H54 (cell line): ENCODE measurements at regions not wholly inside any gene's neighbourhood (a gene's known extent, or its start where the extent isn't known, plus 50 kb on each side); places are given as distances from the start of the nearest gene placed in this dataset.
A peak's percentile ranks its signal among the peaks of the same experiment; 100 is the strongest.

ENCODE experiments used
- DNase-seq: peaks from one replicate; pipeline ENCODE4 v3.0.0; 2011; ENCODE audit warnings: low spot score, mixed read lengths; ENCODE audit not compliant: insufficient read length
- FAIRE-seq: peaks from 3 replicates; lab custom pipeline; 2011; peaks lifted over from hg19 to GRCh38; lab: Jason Lieb, UNC
- POLR2A ChIP-seq: IDR thresholded peaks from 2 replicates; pipeline ENCODE4 v1.6.1; 2011; ENCODE audit warnings: low read depth, mild to moderate bottlenecking, low read length

- FAIRE-seq, result no peak
- no peak for DNase-seq
- TF ChIP-seq POLR2A, result no peak
These were observed 81.5 kb upstream of the TMCC3 start for GRCh38 chr12:94731733-94732360.

- DNase-seq (no peak), FAIRE-seq (no peak)
- TF ChIP-seq POLR2A, result no peak
These were observed 80.5 kb upstream of the TMCC3 start for GRCh38 chr12:94730847-94731246.

GRCh38 chr12:94726236-94726835 is 76.0 kb upstream of the TMCC3 start:
- TF ChIP-seq POLR2A, result no peak
- FAIRE-seq, result no peak
- DNase-seq, result no peak

GRCh38 chr12:94725375-94726168 is 75.2 kb upstream of the TMCC3 start:
- DNase-seq (no peak), FAIRE-seq (peak; percentile 27)
- no peak for TF ChIP-seq POLR2A

- DNase-seq (no peak), FAIRE-seq (no peak)
- TF ChIP-seq POLR2A, result no peak
These were observed 72.3 kb upstream of the TMCC3 start for GRCh38 chr12:94722664-94723063.

- no peak for FAIRE-seq
- no peak for DNase-seq
- no peak for TF ChIP-seq POLR2A
These were observed 70.8 kb upstream of the TMCC3 start for GRCh38 chr12:94721173-94721572.

GRCh38 chr12:94718114-94718513 is 67.8 kb upstream of the TMCC3 start:
- DNase-seq, result no peak
- TF ChIP-seq POLR2A, result no peak
- FAIRE-seq, result no peak

- no peak for TF ChIP-seq POLR2A
- DNase-seq (no peak), FAIRE-seq (no peak)
These were observed 67.3 kb upstream of the TMCC3 start for GRCh38 chr12:94717656-94718055.

- DNase-seq, result no peak
- FAIRE-seq, result no peak
- TF ChIP-seq POLR2A, result no peak
These were observed 66.8 kb upstream of the TMCC3 start for GRCh38 chr12:94717108-94717507.

- no peak for TF ChIP-seq POLR2A
- FAIRE-seq (no peak), DNase-seq (no peak)
These were observed 66.0 kb upstream of the TMCC3 start for GRCh38 chr12:94716339-94716738.

- FAIRE-seq (peak; percentile 94), DNase-seq (peak; percentile 61)
- TF ChIP-seq POLR2A, result no peak
These were observed 64.2 kb upstream of the TMCC3 start for GRCh38 chr12:94714378-94715114.

GRCh38 chr12:94712815-94713515 is 62.6 kb upstream of the TMCC3 start:
- no peak for TF ChIP-seq POLR2A

GRCh38 chr12:94710933-94711332 is 60.6 kb upstream of the TMCC3 start:
- DNase-seq, result no peak
- FAIRE-seq, result no peak
- no peak for TF ChIP-seq POLR2A

More at GRCh38 chr12:94712815-94713515, 62.6 kb upstream of the TMCC3 start:
- DNase-seq (no peak), FAIRE-seq (no peak)
